GM19452 (cell line): ENCODE measurements at regions not wholly inside any gene's neighbourhood (a gene's known extent, or its start where the extent isn't known, plus 50 kb on each side); places are given as distances from the start of the nearest gene placed in this dataset.
"Not testable (repeated sequence)": the region's sequence is repeated elsewhere in the genome, so short reads cannot be mapped to it uniquely, and the experiment has no call there.

Source experiments
- ATAC-seq: cut with Tn5 transposase; IDR thresholded peaks from one replicate; pipeline ENCODE4 v1.9.1; 2021; ENCODE audit not compliant: unreplicated experiment

- ATAC-seq, result no peak
Observed at GRCh38 chr12:47491516-47492305, 214.1 kb downstream of the RPAP3 start.

- no peak for ATAC-seq
Observed at GRCh38 chr12:47488888-47489287, 216.9 kb downstream of the RPAP3 start.

GRCh38 chr12:47481041-47481440 lies 224.8 kb downstream of the RPAP3 start:
- ATAC-seq, result no peak

GRCh38 chr12:47478426-47478825 lies 227.4 kb downstream of the RPAP3 start:
- no peak for ATAC-seq

- no peak for ATAC-seq
Observed at GRCh38 chr12:47473091-47473490, 232.7 kb downstream of the RPAP3 start.

- ATAC-seq, result not testable (repeated sequence)
Observed at GRCh38 chr12:47470349-47470748, 235.5 kb downstream of the RPAP3 start.

GRCh38 chr12:47463918-47464317 lies 241.9 kb downstream of the RPAP3 start:
- ATAC-seq, result not testable (repeated sequence)

- ATAC-seq, result no peak
Observed at GRCh38 chr12:47458279-47458678, 247.6 kb downstream of the RPAP3 start.

GRCh38 chr12:47449797-47450196 lies 256.0 kb downstream of the RPAP3 start:
- no peak for ATAC-seq

- ATAC-seq, result no peak
Observed at GRCh38 chr12:47442310-47442709, 263.5 kb downstream of the RPAP3 start.

- ATAC-seq, result no peak
Observed at GRCh38 chr12:47441490-47441889, 264.3 kb downstream of the RPAP3 start.

- no peak for ATAC-seq
Observed at GRCh38 chr12:47438175-47438574, 267.7 kb downstream of the RPAP3 start.

- ATAC-seq, result no peak
Observed at GRCh38 chr12:47437570-47437969, 268.3 kb downstream of the RPAP3 start.

- no peak for ATAC-seq
Observed at GRCh38 chr12:47433876-47434275, 272.0 kb downstream of the RPAP3 start.

GRCh38 chr12:47426678-47427309 lies 279.0 kb downstream of the RPAP3 start:
- not testable (repeated sequence) for ATAC-seq

GRCh38 chr12:47422611-47423010 lies 283.2 kb downstream of the RPAP3 start:
- ATAC-seq, result no peak

GRCh38 chr12:47419497-47419896 lies 286.3 kb downstream of the RPAP3 start:
- ATAC-seq, result no peak

- no peak for ATAC-seq
Observed at GRCh38 chr12:47417955-47418354, 287.9 kb downstream of the RPAP3 start.

- no peak for ATAC-seq
Observed at GRCh38 chr12:47417121-47417520, 288.7 kb downstream of the RPAP3 start.

- no peak for ATAC-seq
Observed at GRCh38 chr12:47415054-47415453, 290.8 kb downstream of the RPAP3 start.

- ATAC-seq, result no peak
Observed at GRCh38 chr12:47414511-47414910, 291.3 kb downstream of the RPAP3 start.

- ATAC-seq, result no peak
Observed at GRCh38 chr12:47413806-47414205, 292.0 kb downstream of the RPAP3 start.
